ENCODE measurements at regions not wholly inside any gene's neighbourhood (a gene's known extent, or its start where the extent isn't known, plus 50 kb on each side); places are given as distances from the start of the nearest gene placed in this dataset.

DNA sequence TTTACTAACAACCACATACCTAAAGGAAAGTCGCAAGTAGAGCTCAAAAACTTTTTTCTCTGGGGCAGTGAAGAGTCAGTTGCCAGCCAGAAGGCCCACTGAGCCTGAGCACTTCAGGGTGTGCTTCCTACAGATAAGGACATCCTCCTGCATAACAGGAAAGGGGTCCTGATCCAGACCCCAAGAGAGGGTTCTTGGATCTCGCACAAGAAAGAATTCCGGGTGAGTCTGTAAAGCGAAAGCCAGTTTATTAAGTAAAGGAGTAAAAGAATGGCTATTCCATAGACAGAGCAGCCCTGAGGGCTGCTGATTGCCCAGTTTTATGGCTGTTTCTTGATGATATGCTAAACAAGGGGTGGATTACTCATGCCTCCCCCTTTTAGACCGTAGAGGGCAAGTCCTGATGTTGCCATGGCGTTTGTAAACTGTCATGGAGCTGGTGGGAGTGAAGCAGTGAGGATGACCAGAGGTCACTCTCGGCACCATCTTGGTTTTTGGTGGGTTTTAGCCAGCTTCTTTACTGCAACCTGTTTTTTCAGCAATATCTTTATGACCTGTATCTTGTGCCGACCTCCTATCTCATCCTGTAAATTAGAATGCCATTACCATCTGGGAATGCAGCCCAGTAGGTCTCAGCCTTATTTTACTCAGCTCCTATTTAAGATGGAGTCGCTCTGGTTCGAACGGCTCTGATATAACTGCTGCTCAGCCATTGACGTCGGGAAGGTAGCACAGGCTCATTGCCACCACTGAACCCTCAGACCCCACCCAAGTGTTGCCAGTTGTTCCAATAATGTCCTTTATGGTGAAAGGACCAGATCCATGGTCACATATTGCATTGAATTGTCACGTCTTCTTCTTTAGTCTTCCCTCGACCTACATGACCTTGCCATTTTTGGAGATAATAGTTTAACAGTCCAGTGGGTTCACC lies 96.6 kb upstream of the ERRFI1 start:
- TF ChIP-seq, protein P1, sequence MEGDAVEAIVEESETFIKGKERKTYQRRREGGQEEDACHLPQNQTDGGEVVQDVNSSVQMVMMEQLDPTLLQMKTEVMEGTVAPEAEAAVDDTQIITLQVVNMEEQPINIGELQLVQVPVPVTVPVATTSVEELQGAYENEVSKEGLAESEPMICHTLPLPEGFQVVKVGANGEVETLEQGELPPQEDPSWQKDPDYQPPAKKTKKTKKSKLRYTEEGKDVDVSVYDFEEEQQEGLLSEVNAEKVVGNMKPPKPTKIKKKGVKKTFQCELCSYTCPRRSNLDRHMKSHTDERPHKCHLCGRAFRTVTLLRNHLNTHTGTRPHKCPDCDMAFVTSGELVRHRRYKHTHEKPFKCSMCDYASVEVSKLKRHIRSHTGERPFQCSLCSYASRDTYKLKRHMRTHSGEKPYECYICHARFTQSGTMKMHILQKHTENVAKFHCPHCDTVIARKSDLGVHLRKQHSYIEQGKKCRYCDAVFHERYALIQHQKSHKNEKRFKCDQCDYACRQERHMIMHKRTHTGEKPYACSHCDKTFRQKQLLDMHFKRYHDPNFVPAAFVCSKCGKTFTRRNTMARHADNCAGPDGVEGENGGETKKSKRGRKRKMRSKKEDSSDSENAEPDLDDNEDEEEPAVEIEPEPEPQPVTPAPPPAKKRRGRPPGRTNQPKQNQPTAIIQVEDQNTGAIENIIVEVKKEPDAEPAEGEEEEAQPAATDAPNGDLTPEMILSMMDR (conservative IDR thresholded peaks at IDR 0.05; ENCODE audit: low read length) = no peak
- no peak for TF ChIP-seq EZH2phosphoT487 (IDR thresholded peaks at IDR 0.05; ENCODE audit: borderline replicate concordance)

Data from Loucy (cell line).